ENCODE measurements at regions not wholly inside any gene's neighbourhood (a gene's known extent, or its start where the extent isn't known, plus 50 kb on each side); places are given as distances from the start of the nearest gene placed in this dataset.

DNA sequence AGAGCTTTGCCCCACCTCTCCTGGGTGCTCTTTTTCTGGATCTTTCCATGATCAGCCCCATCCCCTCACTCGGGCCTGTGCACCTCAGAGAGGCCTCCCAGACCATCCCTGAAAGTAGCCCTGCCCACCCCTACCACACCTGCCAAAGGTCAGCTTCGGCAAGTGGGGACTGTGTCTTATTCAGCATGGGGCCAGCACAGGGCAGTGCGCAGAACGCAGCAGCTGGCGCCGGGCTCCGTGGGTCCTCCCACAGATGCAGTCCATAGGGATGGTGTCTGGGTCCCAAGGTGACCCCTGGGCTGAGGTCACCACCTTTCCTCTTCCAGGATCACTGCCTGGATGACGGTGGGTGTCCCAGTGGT, 79.4 kb downstream of the CEBPB start (continued):
- TF ChIP-seq SP1 (CRISPR knock-in tag; IDR thresholded peaks at IDR 0.05) (no peak), TCF7 (IDR thresholded peaks at IDR 0.05; ENCODE audit: borderline replicate concordance) (no peak), GTF2F1 (IDR thresholded peaks at IDR 0.05; ENCODE audit: low read depth, low read length) (no peak), SIX5 (IDR thresholded peaks at IDR 0.05; ENCODE audit: borderline replicate concordance in 1 of 2, insufficient read depth in 1 of 2, low read depth in 1 of 2, low read length in 2 of 2) (no peak)
- TF ChIP-seq, protein P1, sequence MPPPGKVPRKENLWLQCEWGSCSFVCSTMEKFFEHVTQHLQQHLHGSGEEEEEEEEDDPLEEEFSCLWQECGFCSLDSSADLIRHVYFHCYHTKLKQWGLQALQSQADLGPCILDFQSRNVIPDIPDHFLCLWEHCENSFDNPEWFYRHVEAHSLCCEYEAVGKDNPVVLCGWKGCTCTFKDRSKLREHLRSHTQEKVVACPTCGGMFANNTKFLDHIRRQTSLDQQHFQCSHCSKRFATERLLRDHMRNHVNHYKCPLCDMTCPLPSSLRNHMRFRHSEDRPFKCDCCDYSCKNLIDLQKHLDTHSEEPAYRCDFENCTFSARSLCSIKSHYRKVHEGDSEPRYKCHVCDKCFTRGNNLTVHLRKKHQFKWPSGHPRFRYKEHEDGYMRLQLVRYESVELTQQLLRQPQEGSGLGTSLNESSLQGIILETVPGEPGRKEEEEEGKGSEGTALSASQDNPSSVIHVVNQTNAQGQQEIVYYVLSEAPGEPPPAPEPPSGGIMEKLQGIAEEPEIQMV (tag; conservative IDR thresholded peaks at IDR 0.05; ENCODE audit: low read depth): no peak

DNA sequence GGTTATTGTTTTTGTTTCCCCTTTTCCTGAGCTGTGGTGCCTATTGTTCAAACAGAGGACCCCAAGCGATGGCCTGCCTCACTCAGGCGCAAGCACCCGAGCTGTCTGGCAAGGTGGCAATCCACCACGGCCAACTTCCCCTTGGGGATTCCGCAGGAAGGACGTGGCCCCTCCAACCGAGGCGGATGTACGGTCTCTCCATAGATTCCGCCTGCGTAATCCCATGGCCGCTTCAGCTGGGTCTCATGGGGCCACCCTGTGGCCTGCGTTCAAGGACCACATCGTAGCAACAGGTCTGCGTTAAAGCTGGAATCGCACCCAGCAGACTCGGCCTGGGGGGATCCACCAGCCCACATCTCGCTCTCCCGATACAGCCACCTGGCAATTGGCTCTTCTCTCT, 79.9 kb downstream of the CEBPB start:
- Histone ChIP-seq H2AFZ (ENCODE audit: low read depth, low read length) (no peak overlapping the region), H4K20me1 (replicated peaks; ENCODE audit: control insufficient read depth, insufficient read depth, low read length) (no peaks in the 10 kb centered on the region), H3K27ac (ENCODE audit: extremely low read depth, low read depth, low read length) (no peak overlapping the region), H3K9ac (ENCODE audit: insufficient read depth in 1 of 2, low read depth in 2 of 2, low read length in 2 of 2) (peak overlapping the region in 1 of 2 experiments; percentile 68; a peak in 2 of 4 replicates), H3K4me2 (ENCODE audit: insufficient read depth, low read length) (no peak overlapping the region), H3K36me3 (ENCODE audit: control insufficient read depth, insufficient read depth, low read length) (no peaks in the 10 kb centered on the region), H3K79me2 (ENCODE audit: control insufficient read depth, insufficient read depth, low read length) (no peaks in the 10 kb centered on the region), H3K4me1 (replicated peaks in 1 of 2; ENCODE audit: control insufficient read depth in 2 of 2, insufficient read depth in 2 of 2, low read length in 2 of 2) (peaks cover under 1 to 24% of the 10 kb centered on the region in 2 experiments; a peak in 3 of 5 replicates), H3K27me3 (ENCODE audit: control insufficient read depth in 2 of 2, insufficient read depth in 2 of 2, low read length in 2 of 2) (no peaks in the 10 kb centered on the region), H3K9me1 (ENCODE audit: control insufficient read depth, insufficient read depth, low read length) (no peaks in the 10 kb centered on the region), H3K9me3 (replicated peaks; ENCODE audit: control insufficient read depth, insufficient read depth, low read depth, low read length) (no peaks in the 10 kb centered on the region), H3K4me3 (no peak overlapping the region)
- no peak for FAIRE-seq
- intact Hi-C loops (cut with micrococcal nuclease): no loop called here
- no peak for TF ChIP-seq CREB1 (IDR thresholded peaks at IDR 0.05)
- TF ChIP-seq CREB1 (CRISPR knock-in tag; IDR thresholded peaks at IDR 0.05): no peak
- no peak for TF ChIP-seq CCAR2 (IDR thresholded peaks at IDR 0.05; ENCODE audit: low read depth, low read length)
- TF ChIP-seq RAD51 (IDR thresholded peaks at IDR 0.05; ENCODE audit: borderline replicate concordance, low read depth): no peak
- TF ChIP-seq, protein P2, sequence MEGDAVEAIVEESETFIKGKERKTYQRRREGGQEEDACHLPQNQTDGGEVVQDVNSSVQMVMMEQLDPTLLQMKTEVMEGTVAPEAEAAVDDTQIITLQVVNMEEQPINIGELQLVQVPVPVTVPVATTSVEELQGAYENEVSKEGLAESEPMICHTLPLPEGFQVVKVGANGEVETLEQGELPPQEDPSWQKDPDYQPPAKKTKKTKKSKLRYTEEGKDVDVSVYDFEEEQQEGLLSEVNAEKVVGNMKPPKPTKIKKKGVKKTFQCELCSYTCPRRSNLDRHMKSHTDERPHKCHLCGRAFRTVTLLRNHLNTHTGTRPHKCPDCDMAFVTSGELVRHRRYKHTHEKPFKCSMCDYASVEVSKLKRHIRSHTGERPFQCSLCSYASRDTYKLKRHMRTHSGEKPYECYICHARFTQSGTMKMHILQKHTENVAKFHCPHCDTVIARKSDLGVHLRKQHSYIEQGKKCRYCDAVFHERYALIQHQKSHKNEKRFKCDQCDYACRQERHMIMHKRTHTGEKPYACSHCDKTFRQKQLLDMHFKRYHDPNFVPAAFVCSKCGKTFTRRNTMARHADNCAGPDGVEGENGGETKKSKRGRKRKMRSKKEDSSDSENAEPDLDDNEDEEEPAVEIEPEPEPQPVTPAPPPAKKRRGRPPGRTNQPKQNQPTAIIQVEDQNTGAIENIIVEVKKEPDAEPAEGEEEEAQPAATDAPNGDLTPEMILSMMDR (IDR thresholded peaks at IDR 0.05 in 2 of 3, conservative IDR thresholded peaks at IDR 0.05 in 1 of 3; ENCODE audit: insufficient read depth in 2 of 3, low read depth in 1 of 3, low read length in 3 of 3): peak in 1 of 3 experiments; percentile 5; a peak in 1 of 6 replicates
- no peak for DNase-seq (ENCODE audit: extremely low read depth in 1 of 4, low spot score in 3 of 4)
- no TSS peak for BruUV-seq (replicated peaks)
- ChIA-PET POLR2A (interaction anchor here (0.6 to 1.6 kb wide), 3 partner anchors 11 to 15 kb away, joined by 3 read pairs; no protein-coding TSS in a partner anchor), CTCF (ENCODE audit: low intra/inter-chr PET ratio) (no interaction called here)
- in situ Hi-C loops (cut with MboI): no loop called here
- no peak for ATAC-seq
- WGBS (ENCODE audit: insufficient coverage, low coverage, missing lambda C conversion rate): 52% methylated on average over 18 of the region's 19 CpGs

Measured in K562 (cell line).